EL (cell line): ENCODE measurements at regions not wholly inside any gene's neighbourhood (a gene's known extent, or its start where the extent isn't known, plus 50 kb on each side); places are given as distances from the start of the nearest gene placed in this dataset.
A peak's percentile ranks its signal among the peaks of the same experiment; 100 is the strongest.
"Not testable (repeated sequence)": the region's sequence is repeated elsewhere in the genome, so short reads cannot be mapped to it uniquely, and the experiment has no call there.

Source experiments
- DNase-seq: peaks from one replicate; pipeline ENCODE4 v3.0.0-alpha.2; 2016

DNA sequence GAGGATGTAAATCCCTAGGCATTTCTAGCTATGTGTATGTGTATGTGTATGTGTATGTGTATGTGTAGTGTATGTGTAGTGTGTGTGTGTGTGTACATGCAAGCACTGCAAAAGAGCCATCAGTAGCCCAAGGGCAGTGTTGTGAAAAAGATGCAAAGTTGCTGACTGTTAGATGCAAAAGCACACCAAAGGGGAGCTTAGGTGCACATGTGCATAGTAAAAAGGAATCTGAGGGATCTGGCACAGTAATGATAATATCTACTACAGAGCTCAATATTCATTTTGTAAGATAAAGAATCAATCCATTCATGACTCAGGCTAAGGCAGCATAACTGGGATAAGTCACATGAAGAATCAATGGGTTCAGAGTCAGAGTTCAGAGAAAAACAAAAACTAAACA is 80.2 kb downstream of the TMEM47 start:
- no peak for DNase-seq

- DNase-seq = no peak
These were observed 91.1 kb downstream of the TMEM47 start for GRCh38 chrX:34565981-34566380.

DNA sequence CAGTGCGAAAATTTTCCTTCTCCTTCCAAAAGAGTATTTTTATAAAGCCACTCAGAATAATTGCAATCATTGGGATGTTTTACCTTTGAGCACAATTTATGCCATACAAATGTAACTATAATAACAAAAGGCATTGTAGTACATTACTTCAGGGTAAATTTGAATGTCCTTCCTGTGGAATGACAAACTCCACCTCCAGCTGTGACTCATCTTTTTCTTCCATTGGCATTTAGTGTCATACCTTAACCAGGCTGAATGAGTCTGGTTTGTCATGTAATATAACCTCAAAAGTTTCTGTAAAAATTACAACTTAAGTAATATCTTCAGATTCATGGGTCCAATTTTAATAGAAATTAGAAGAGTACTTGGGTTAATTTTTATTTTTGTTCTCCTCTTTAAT is 93.3 kb downstream of the TMEM47 start:
- DNase-seq = peak; percentile 4

- DNase-seq = no peak
These were observed 94.0 kb downstream of the TMEM47 start for GRCh38 chrX:34563061-34563460.

DNA sequence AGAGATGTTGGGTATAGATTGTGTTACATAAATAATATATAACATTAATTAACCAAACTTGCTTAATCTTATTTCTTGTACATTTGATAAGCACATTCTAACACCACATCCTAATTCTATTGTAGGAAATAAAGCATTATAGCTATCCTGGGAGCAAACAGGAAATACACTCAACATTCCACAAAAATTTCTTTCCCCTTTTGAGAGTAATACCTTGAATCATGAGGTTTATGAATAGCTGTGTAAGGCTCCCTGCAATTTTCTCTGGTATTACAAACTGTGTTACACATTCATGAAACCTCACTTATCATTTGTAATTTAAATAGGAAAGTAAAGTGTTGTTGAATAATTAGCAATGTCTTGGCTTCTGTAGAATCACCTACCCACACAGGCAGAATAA is 95.1 kb downstream of the TMEM47 start:
- DNase-seq = no peak

GRCh38 chrX:34560180-34560579 is 96.9 kb downstream of the TMEM47 start:
- DNase-seq = no peak

- peak; percentile 38 for DNase-seq
These were observed 97.8 kb downstream of the TMEM47 start for GRCh38 chrX:34559325-34559724.

GRCh38 chrX:34557733-34558132 is 99.4 kb downstream of the TMEM47 start:
- DNase-seq = no peak

- no peak for DNase-seq
These were observed 101.6 kb downstream of the TMEM47 start for GRCh38 chrX:34555481-34555880.

- no peak for DNase-seq
These were observed 110.7 kb downstream of the TMEM47 start for GRCh38 chrX:34546366-34546765.

- DNase-seq = no peak
These were observed 129.0 kb downstream of the TMEM47 start for GRCh38 chrX:34528081-34528480.

- peak; percentile 1 for DNase-seq
These were observed 135.5 kb downstream of the TMEM47 start for GRCh38 chrX:34521563-34521962.

DNA sequence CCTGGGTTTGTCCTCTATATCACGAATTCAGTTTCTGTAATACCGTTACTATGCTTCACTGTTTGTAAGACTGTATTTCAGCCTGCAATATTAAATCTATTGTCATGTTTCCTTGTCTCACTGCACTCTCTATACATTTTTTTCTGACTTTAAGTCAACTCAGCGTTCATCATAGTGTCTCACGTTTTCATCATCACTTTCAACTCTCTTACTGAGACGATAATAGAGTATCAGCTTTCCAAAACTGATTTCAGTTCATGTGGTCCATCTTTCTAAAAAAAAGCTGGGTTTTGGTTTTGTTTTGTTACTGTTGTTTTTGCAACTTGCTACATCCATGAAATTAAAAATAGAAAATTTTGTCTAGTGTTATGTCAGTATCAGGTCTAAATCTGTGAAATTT is 147.7 kb downstream of the TMEM47 start:
- no peak for DNase-seq

DNA sequence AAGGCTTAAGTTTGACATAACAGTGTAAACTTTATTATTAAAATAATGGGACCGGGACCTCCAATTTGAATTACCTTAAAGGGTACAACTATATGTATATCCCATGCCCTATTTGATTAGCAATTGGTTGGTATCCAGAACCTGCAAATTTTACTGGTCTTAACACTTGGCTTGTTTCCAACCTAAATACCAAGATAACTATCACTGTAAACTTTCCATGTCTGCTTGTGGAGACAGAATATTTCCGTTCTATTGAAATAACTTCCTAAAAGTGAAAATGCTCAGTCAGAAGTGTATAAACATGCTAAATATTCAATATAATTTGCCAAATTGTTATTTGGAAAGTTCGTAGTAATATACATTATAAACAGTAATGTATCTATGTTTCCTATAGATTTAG is 154.0 kb downstream of the TMEM47 start:
- DNase-seq = no peak

GRCh38 chrX:34493086-34493485 is 164.0 kb downstream of the TMEM47 start:
- no peak for DNase-seq

DNA sequence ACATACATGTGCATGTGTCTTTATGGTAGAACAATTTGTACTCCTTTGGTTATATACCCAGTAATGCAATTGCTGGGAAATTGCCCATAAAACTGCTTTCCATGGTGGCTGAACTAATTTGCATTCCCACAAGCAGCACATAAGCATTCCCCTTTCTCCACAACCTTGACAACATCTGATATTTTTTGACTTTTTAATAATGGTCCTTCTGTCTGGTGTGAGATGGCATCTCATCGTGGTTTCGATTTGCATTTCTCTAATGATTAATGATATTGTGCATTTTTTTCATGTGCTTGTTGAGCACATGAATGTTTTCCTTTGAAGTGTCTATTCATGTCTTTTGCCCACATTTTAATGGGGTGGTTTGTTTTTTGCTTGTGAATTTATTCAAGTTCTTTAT is 166.0 kb downstream of the TMEM47 start:
- no peak for DNase-seq

DNA sequence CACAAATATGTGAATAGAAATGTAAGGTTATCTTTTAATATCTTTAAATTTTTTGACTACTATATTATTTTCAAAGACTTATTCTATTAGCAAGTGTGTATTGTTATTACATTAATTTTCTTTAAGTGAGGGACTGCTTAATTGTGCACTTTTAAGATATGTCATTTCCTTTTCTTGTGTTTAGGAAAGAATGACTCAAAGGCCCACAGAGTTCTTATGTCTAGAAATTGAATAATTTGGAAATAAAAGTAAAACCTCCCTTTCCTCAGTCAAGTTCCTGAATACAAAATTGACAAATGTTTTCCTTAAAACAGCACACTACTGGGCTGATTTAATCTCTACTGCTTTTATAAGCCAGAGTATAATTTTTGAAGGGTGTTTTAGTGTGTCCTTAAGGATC is 169.7 kb downstream of the TMEM47 start:
- DNase-seq = no peak

DNA sequence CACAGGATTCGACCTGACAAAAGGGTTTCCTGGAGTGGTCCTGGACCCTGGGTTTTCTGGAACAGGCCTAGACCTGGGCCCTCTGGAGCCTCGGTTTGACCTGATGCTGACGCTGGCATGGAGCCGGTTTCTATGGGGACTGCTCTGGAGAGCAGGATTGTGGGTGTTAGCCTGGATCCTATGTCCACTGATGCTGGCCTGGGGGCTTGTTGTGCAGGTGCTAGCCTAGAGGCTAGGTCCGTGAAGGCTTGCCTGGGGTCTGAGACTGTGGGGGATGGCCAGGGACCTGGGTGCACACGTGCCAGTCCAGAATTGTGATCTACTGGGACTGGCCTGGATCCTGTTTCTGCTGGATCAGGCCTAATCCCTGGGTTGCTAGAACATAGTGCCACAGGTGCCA is 173.1 kb downstream of the TMEM47 start:
- DNase-seq = no peak

DNA sequence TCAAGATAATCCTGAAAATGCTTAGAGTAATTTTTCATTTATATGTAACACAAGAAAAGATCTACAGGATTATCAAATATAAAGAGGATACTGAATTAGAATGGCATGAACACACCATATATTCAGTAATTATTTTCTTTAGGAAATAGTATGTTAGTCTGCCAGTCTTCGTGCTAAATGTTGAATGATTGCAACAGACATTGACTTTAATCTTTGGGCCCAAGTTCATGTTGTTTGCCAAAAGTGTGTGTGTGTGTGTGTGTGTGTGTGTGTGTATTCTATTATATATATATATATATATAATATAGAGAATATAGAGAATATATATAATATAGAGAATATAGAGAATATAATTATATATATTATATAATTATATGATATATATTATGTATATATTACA is 186.6 kb downstream of the TMEM47 start:
- no peak for DNase-seq

- DNase-seq = peak; percentile 0
These were observed 189.6 kb downstream of the TMEM47 start for GRCh38 chrX:34467437-34467836.

GRCh38 chrX:34463220-34463619 is 193.9 kb downstream of the TMEM47 start:
- DNase-seq = not testable (repeated sequence)

GRCh38 chrX:34457850-34458249 is 199.2 kb downstream of the TMEM47 start:
- DNase-seq = not testable (repeated sequence)

GRCh38 chrX:34437586-34437985 is 219.5 kb downstream of the TMEM47 start:
- no peak for DNase-seq

DNA sequence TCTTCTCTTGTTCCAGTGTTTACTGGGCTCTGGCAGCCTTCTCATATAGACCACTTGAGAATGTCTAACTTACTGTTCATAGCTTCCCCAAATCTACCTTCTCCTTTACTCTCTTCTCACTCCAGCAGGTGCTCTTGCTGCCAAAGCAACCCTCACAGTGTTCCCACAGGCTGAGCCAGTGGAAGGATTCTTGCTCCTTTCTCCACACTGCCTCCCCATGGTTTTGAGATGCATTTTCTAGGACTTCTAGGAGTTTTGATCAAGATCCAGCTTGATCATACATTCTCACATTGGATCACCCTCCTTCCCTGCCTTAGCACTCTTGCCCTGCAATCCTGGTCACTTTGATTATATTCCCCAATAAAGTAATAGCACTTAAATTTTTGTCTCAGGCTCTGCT is 230.8 kb downstream of the TMEM47 start:
- DNase-seq = no peak

DNA sequence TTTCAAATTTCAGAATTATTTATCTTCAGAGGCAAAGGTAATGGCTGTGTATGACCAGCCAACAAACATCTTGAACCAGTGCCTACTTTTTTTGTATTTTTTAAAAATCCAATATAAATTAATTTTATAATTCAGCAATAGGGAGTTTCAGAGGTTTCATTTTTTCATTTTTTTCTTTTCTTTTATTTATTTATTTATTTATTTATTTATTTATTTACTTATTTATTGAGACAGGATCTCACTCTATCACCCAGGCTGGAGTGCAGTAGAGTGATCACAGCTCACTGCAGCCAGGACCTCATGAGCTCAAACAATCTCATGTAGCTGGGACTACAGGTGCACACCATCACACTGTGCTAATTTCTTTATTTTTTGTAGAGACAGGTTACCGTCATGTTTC is 250.5 kb downstream of the TMEM47 start:
- no peak for DNase-seq

- no peak for DNase-seq
These were observed 252.6 kb downstream of the TMEM47 start for GRCh38 chrX:34404386-34405070.
